MCF 10A (cell line): ENCODE measurements at regions not wholly inside any gene's neighbourhood (a gene's known extent, or its start where the extent isn't known, plus 50 kb on each side); places are given as distances from the start of the nearest gene placed in this dataset.

Source experiments
- BruUV-seq: library from RNA; stranded (reverse); fragments of 400-500 nt; replicated peaks from 2 replicates; lab custom pipeline; 2021; lab: Mats Ljungman, UMichigan
- CTCF ChIA-PET: fragments of 300-600 bp; sonication (Branson Sonifier 250); formaldehyde crosslinking; extraction: SDS; loops from one replicate; lab custom pipeline; 2021; ENCODE audit warnings: antibody characterized with exemption, inconsistent platforms; lab: Yijun Ruan, JAX
- POLR2A ChIA-PET: fragments of 300-600, 350-650 bp; sonication (Branson Sonifier 250); formaldehyde crosslinking; extraction: SDS; loops from one replicate; lab custom pipeline; 2020; ENCODE audit warnings: antibody characterized with exemption, inconsistent platforms; lab: Yijun Ruan, JAX
- DNase-seq: peaks from one replicate; pipeline ENCODE4 v3.0.0-alpha.2; 2018; ENCODE audit not compliant: unreplicated experiment
- H3K27ac Mint-ChIP-seq: one replicate; pipeline ENCODE4 v1.8.0; 2022; ENCODE audit warnings: mild to moderate bottlenecking, low read depth, mixed read lengths; ENCODE audit not compliant: unreplicated experiment
- H3K27me3 Mint-ChIP-seq: one replicate; pipeline ENCODE4 v1.8.0; 2022; ENCODE audit warnings: mixed read lengths; ENCODE audit not compliant: insufficient read depth, unreplicated experiment
- H3K36me3 Mint-ChIP-seq: one replicate; pipeline ENCODE4 v1.8.0; 2022; ENCODE audit warnings: mild to moderate bottlenecking, moderate library complexity, mixed read lengths; ENCODE audit not compliant: insufficient read depth, unreplicated experiment
- H3K4me1 Mint-ChIP-seq: one replicate; pipeline ENCODE4 v1.8.0; 2022; ENCODE audit warnings: mixed read lengths; ENCODE audit not compliant: insufficient read depth, unreplicated experiment
- H3K4me3 Mint-ChIP-seq: one replicate; pipeline ENCODE4 v1.8.0; 2022; ENCODE audit warnings: mild to moderate bottlenecking, moderate library complexity, mixed read lengths; ENCODE audit not compliant: unreplicated experiment
- H3K9me3 Mint-ChIP-seq: one replicate; pipeline ENCODE4 v1.8.0; 2022; ENCODE audit warnings: mixed read lengths; ENCODE audit not compliant: unreplicated experiment
- intact Hi-C: fragments of 100-400 bp; cut with micrococcal nuclease; formaldehyde crosslinking; loops from 2 replicates; pipeline ENCODE4 v1.14.1; 2022
- TF ChIP-seq, protein P1 (sequence below): fragments of 200-600 bp; IDR thresholded peaks from one replicate; pipeline ENCODE4 v1.8.0; 2022; ENCODE audit warnings: antibody characterized with exemption, mild to moderate bottlenecking; ENCODE audit not compliant: unreplicated experiment

DNA sequence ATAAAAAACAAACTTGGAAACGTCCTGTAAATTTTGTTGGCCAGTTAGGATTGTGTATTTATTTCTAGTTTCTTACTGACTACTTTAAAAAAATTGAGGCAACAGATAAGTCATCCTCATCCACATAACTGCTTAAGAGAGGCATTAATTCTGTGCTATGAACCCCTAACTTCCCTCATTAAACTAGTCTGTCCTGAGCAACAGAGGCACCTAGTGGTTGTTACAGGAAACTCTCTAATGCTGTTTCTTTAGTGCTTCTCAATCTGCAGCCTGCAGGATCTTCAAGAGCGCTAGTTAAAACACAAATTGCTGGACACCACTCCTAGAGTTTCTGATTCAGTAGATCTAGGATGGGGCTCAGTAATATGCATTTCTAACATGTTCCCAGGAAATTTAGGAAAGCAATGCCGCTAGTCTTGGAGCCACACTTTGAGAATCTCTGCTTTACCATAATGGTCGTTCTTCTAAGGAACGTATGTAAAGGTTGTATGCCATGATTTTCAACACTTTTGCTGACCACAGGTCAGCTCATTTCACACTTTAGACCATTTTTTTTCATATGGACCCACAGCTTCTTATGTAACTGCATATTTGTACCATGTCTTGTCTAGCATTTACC lies 410.1 kb upstream of the SMARCA2 start:
- Mint-ChIP-seq H3K9me3 (no peaks in the 10 kb centered on the region), H3K36me3 (no peaks in the 10 kb centered on the region)
- intact Hi-C loops: loop anchor here (1.0 to 5.0 kb wide), 4 partner anchors 145 to 711 kb away; no protein-coding TSS in a partner anchor

DNA sequence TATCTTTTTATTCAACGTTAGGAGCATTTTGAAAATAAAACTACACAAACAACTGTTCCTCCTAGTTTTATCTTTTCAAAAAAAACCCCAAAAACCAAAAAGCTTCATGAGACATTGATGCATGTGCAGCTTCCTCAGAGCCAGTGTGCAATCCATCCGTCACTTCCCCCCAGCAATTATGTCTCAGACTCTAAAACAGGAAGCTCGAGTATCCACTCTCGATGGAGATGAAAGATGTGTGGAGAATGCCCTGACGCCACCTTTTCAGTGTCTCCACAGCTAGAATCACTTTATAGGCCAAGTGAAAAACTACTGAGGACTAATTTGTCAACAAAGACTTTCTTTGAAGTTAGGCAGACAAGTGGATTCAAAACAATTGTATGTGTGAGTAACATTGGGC lies 408.9 kb upstream of the SMARCA2 start:
- H3K9me3 Mint-ChIP-seq: no peaks in the 10 kb centered on the region
- H3K27me3 Mint-ChIP-seq: peaks cover 12% of the 10 kb centered on the region
- ChIA-PET CTCF (interaction anchor here (0.6 to 1.6 kb wide), 14 partner anchors 13 to 1264 kb away, joined by 3 to 8 read pairs (median 3); no protein-coding TSS in a partner anchor), POLR2A (interaction anchor here (0.6 kb wide), 1 partner anchor 222 kb away, joined by 3 read pairs; no protein-coding TSS in a partner anchor)
- no TSS peak for BruUV-seq
- H3K4me3 Mint-ChIP-seq: no peak overlapping the region
- no peak for DNase-seq
- no peaks in the 10 kb centered on the region for H3K36me3 Mint-ChIP-seq
- no peaks in the 10 kb centered on the region for H3K4me1 Mint-ChIP-seq
- TF ChIP-seq, protein P1, sequence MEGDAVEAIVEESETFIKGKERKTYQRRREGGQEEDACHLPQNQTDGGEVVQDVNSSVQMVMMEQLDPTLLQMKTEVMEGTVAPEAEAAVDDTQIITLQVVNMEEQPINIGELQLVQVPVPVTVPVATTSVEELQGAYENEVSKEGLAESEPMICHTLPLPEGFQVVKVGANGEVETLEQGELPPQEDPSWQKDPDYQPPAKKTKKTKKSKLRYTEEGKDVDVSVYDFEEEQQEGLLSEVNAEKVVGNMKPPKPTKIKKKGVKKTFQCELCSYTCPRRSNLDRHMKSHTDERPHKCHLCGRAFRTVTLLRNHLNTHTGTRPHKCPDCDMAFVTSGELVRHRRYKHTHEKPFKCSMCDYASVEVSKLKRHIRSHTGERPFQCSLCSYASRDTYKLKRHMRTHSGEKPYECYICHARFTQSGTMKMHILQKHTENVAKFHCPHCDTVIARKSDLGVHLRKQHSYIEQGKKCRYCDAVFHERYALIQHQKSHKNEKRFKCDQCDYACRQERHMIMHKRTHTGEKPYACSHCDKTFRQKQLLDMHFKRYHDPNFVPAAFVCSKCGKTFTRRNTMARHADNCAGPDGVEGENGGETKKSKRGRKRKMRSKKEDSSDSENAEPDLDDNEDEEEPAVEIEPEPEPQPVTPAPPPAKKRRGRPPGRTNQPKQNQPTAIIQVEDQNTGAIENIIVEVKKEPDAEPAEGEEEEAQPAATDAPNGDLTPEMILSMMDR: no peak
- intact Hi-C loops: loop anchor here (5.0 kb wide), 1 partner anchor 599 kb away; no protein-coding TSS in a partner anchor
- H3K27ac Mint-ChIP-seq: no peak overlapping the region

More for the DNA sequence above, 410.1 kb upstream of the SMARCA2 start:
- no peak overlapping the region for H3K27ac Mint-ChIP-seq
- CTCF ChIA-PET: interaction anchor here (0.6 to 1.6 kb wide), 13 partner anchors 12 to 604 kb away, joined by 3 to 7 read pairs (median 4); no protein-coding TSS in a partner anchor
- H3K4me3 Mint-ChIP-seq: no peak overlapping the region
- no peaks in the 10 kb centered on the region for H3K4me1 Mint-ChIP-seq
- TF ChIP-seq, protein P1: peak; percentile 76
- no TSS peak for BruUV-seq
- peak; percentile 56 for DNase-seq
- peaks cover 12% of the 10 kb centered on the region for H3K27me3 Mint-ChIP-seq
- POLR2A ChIA-PET: no interaction called here

DNA sequence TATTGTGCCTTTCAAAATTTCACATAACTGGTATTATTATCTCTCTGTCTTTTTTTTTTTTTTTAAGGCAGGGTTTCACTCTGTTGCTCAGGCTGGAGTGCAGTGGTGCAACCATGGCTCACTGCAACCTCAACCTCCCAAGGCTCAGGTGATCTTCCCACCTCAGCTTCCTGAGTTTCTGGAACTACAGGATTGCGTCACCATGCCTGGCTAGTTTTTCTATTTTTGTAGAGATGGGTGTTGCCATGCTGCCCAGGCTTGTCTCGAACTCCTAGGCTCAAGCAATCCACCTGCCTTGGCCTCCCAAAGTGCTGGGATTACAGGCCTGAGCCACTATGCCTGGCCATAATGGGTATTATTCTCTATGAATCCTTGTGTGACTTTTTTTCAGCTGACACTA lies 402.3 kb upstream of the SMARCA2 start:
- TF ChIP-seq, protein P1: no peak
- Mint-ChIP-seq H3K27me3 (peaks cover 32% of the 10 kb centered on the region), H3K36me3 (no peaks in the 10 kb centered on the region), H3K4me3 (no peak overlapping the region), H3K4me1 (no peaks in the 10 kb centered on the region), H3K27ac (peak overlapping the region; percentile 59), H3K9me3 (no peaks in the 10 kb centered on the region)
- DNase-seq: peak; percentile 77
- intact Hi-C loops: no loop called here
- BruUV-seq: no TSS peak
- POLR2A ChIA-PET: interaction anchor here (1.4 kb wide), 1 partner anchor 35 kb away, joined by 5 read pairs; no protein-coding TSS in a partner anchor
- CTCF ChIA-PET: interaction anchor here (1.2 to 1.6 kb wide), 2 partner anchors 8 to 152 kb away, joined by 3 to 4 read pairs; no protein-coding TSS in a partner anchor

DNA sequence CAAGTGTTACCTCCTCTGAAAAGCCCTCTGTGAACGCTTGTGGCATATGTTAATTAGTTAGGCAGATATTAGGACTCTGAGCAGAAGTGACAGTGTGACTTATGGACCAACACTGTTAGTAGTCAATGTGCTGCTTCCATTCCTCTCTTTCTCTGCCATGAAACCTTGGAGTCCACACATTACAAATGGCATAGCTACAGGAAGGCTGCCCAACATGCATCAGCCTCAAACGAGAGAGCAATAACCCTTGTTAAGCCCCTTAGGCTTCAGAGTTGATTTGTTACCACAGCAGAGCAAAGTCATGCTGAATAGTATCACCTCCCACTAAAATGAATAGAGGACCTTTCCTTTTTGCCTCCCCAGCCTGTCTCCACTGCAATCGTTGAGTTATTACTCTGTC lies 397.7 kb upstream of the SMARCA2 start:
- Mint-ChIP-seq H3K36me3 (no peaks in the 10 kb centered on the region), H3K4me3 (no peak overlapping the region), H3K27me3 (peaks cover 44% of the 10 kb centered on the region), H3K27ac (no peak overlapping the region), H3K9me3 (no peaks in the 10 kb centered on the region), H3K4me1 (peaks cover 5% of the 10 kb centered on the region)
- BruUV-seq: no TSS peak
- TF ChIP-seq, protein P1: no peak
- CTCF ChIA-PET: interaction anchor here (1.2 to 4.4 kb wide), 6 partner anchors 12 to 724 kb away, joined by 3 to 13 read pairs (median 7); no protein-coding TSS in a partner anchor
- POLR2A ChIA-PET: no interaction called here
- no peak for DNase-seq
- intact Hi-C loops: no loop called here
